ENCODE measurements at regions not wholly inside any gene's neighbourhood (a gene's known extent, or its start where the extent isn't known, plus 50 kb on each side); places are given as distances from the start of the nearest gene placed in this dataset.

DNA sequence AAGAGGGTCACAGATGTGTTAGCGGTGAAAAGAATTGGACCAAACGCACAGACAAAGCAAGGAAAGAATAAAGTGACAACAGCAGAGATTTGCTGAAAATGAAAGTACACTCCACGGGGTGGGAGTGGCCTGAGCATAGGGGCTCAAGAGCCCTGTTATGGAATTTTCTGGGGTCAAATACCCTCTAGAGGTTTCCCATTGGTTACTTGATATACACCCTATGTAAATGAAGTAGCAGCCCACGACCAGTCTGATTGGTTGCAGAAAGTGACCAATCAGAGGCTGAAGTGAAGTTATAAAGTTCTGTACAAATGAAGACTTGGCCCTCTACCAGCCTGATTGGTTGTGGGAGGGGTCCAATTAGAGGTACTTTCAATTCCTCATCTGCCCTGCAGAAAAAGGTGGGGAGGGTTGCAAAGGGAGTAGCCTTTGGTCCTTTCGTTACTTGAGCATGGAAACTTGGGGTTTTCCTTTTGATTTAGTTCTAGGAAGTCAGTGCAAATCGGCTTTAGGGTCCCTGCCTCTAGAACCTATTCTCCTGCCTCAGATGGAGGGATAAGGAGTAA lies 125.6 kb upstream of the PRPS1L1 start:
- Histone ChIP-seq H3K4me3 (ENCODE audit: insufficient read depth, low read depth, low read length) (no peak overlapping the region), H4K91ac (ENCODE audit: insufficient read depth, low read depth, low read length) (no peak overlapping the region), H2AK5ac (ENCODE audit: low read depth, low read length) (no peak overlapping the region), H3K79me1 (ENCODE audit: low read depth in 1 of 2, low read length in 2 of 2) (no peaks in the 10 kb centered on the region), H4K8ac (ENCODE audit: low read depth in 2 of 2, low read length in 2 of 2) (no peak overlapping the region), H3K23ac (ENCODE audit: low read depth, low read length) (no peak overlapping the region), H3K9me1 (ENCODE audit: insufficient read depth, low read length) (no peaks in the 10 kb centered on the region), H2AK9ac (replicated peaks; ENCODE audit: low read depth, low read length, poor library complexity) (no peak overlapping the region), H3K9me3 (ENCODE audit: control insufficient read depth, insufficient read depth, low read length) (no peaks in the 10 kb centered on the region), H3K14ac (replicated peaks; ENCODE audit: low read depth, low read length) (no peak overlapping the region), H2BK120ac (ENCODE audit: low read depth, low read length) (no peak overlapping the region), H3K4me1 (ENCODE audit: control insufficient read depth, insufficient read depth, low read length) (no peaks in the 10 kb centered on the region), H3K27ac (ENCODE audit: insufficient read depth, low read length) (no peak overlapping the region), H3K4ac (ENCODE audit: low read depth, low read length) (no peak overlapping the region), H2AFZ (replicated peaks; ENCODE audit: low read length, poor library complexity) (no peak overlapping the region), H2BK15ac (ENCODE audit: low read depth, low read length) (no peak overlapping the region), H3K36me3 (ENCODE audit: control insufficient read depth, insufficient read depth, low read length) (no peaks in the 10 kb centered on the region), H4K20me1 (ENCODE audit: insufficient read depth, low read length) (no peaks in the 10 kb centered on the region), H3K9ac (ENCODE audit: low read depth, low read length) (no peak overlapping the region), H3K56ac (ENCODE audit: extremely low read depth, insufficient read depth, low read length) (no peak overlapping the region), H2BK5ac (ENCODE audit: low read depth, low read length, poor library complexity, severe bottlenecking) (no peak overlapping the region), H4K5ac (ENCODE audit: low read depth, low read length) (no peak overlapping the region), H3K27me3 (ENCODE audit: control insufficient read depth, insufficient read depth, low read length) (peaks cover 2% of the 10 kb centered on the region), H3K4me2 (ENCODE audit: low read depth, low read length) (no peak overlapping the region), H2BK20ac (ENCODE audit: low read depth, low read length) (no peak overlapping the region), H3K18ac (ENCODE audit: low read depth, low read length) (no peak overlapping the region)
- in situ Hi-C loops (cut with MboI; ENCODE audit: low sequenced_read_pairs): no loop called here
- TF ChIP-seq POLR2A (IDR thresholded peaks at IDR 0.05; ENCODE audit: low read depth, low read length) (no peak), RFX5 (IDR thresholded peaks at IDR 0.05; ENCODE audit: low read depth, low read length) (no peak)
- ATAC-seq (ENCODE audit: low read depth) (no peak), DNase-seq (no peak)
- 95% methylated on average over 3 of the region's 6 CpGs; no CpG with 5 or more reads in 1 of the 2 experiments for WGBS, 2 experiments (ENCODE audit: extremely low coverage in 2 of 2, insufficient read length in 1 of 2)
- ChIA-PET POLR2A (ENCODE audit: unreplicated experiment) (no interaction called here), CTCF (no interaction called here)
- intact Hi-C loops (cut with micrococcal nuclease): no loop called here
- no TSS peak for BruUV-seq (replicated peaks)
- dilution Hi-C loops (cut with HindIII; ENCODE audit: low sequenced_read_pairs, unreplicated experiment): no loop called here

Measured in IMR-90 (cell line).